ENCODE measurements at regions not wholly inside any gene's neighbourhood (a gene's known extent, or its start where the extent isn't known, plus 50 kb on each side); places are given as distances from the start of the nearest gene placed in this dataset.

DNA sequence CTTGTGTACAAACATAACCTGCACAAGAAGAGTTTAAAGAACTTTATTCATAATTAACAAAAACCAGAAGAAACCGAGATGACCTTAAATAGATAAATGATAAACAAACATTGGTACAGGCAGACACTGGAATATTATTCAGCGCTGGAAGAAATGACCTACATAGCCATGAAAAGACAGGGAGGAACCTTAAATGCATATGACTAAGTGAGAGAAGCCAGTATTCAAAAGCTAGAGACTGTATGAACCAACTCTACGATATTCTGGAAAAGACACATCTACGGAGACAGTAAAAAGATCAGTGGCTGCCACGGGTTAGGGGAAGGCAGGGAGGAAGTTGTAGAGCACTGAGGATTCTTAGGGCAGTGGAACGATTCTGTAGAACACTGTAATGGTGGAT is 333.8 kb upstream of the AKR1E2 start:
- Histone ChIP-seq H3K9me1 (ENCODE audit: control insufficient read depth, insufficient read depth, low read length) (no peaks in the 10 kb centered on the region), H3K4me3 (no peak overlapping the region), H3K9ac (ENCODE audit: insufficient read depth in 1 of 2, low read depth in 2 of 2, low read length in 2 of 2) (no peak overlapping the region), H3K36me3 (ENCODE audit: control insufficient read depth, insufficient read depth, low read length) (no peaks in the 10 kb centered on the region), H4K20me1 (replicated peaks; ENCODE audit: control insufficient read depth, insufficient read depth, low read length) (no peaks in the 10 kb centered on the region), H3K79me2 (ENCODE audit: control insufficient read depth, insufficient read depth, low read length) (no peaks in the 10 kb centered on the region), H3K4me2 (ENCODE audit: insufficient read depth, low read length) (no peak overlapping the region), H3K4me1 (replicated peaks in 1 of 2; ENCODE audit: control insufficient read depth in 2 of 2, insufficient read depth in 2 of 2, low read length in 2 of 2) (no peaks in the 10 kb centered on the region), H3K9me3 (replicated peaks; ENCODE audit: control insufficient read depth, insufficient read depth, low read depth, low read length) (no peaks in the 10 kb centered on the region), H3K27ac (ENCODE audit: extremely low read depth, low read depth, low read length) (no peak overlapping the region), H2AFZ (ENCODE audit: low read depth, low read length) (no peak overlapping the region), H3K27me3 (ENCODE audit: control insufficient read depth in 2 of 2, insufficient read depth in 2 of 2, low read length in 2 of 2) (no peaks in the 10 kb centered on the region; a peak in 1 of 5 replicates)
- no TSS peak for BruUV-seq (replicated peaks)
- FAIRE-seq (no peak), DNase-seq (ENCODE audit: extremely low read depth in 1 of 4, low spot score in 3 of 4) (no peak), ATAC-seq (no peak)
- under 1% methylated on average over 6 of the region's 6 CpGs for WGBS (ENCODE audit: insufficient coverage, low coverage, missing lambda C conversion rate)
- ChIA-PET CTCF (ENCODE audit: low intra/inter-chr PET ratio) (no interaction called here), POLR2A (no interaction called here)
- intact Hi-C loops (cut with micrococcal nuclease), result no loop called here
- in situ Hi-C loops (cut with MboI), result no loop called here
- TF ChIP-seq FOXP1 (CRISPR knock-in tag; IDR thresholded peaks at IDR 0.05) (no peak), ZNF780A (CRISPR knock-in tag; IDR thresholded peaks at IDR 0.05) (no peak), SMARCA5 (IDR thresholded peaks at IDR 0.05) (no peak), RAD21 (CRISPR knock-in tag; conservative IDR thresholded peaks at IDR 0.05 in 1 of 2, IDR thresholded peaks at IDR 0.05 in 1 of 2) (no peak), L3MBTL2 (IDR thresholded peaks at IDR 0.05) (no peak), PYGO2 (tag; IDR thresholded peaks at IDR 0.05) (no peak), EHMT2 (IDR thresholded peaks at IDR 0.05) (no peak), RUNX1 (IDR thresholded peaks at IDR 0.05; ENCODE audit: low read depth) (no peak), POLR2G (IDR thresholded peaks at IDR 0.05; ENCODE audit: low read depth, low read length) (no peak), MTA3 (IDR thresholded peaks at IDR 0.05; ENCODE audit: borderline replicate concordance) (no peak), CBX2 (IDR thresholded peaks at IDR 0.05; ENCODE audit: insufficient read depth, low read length, poor library complexity, severe bottlenecking) (no peak), GTF2F1 (IDR thresholded peaks at IDR 0.05; ENCODE audit: low read depth, low read length) (no peak)
- TF ChIP-seq, protein P1, sequence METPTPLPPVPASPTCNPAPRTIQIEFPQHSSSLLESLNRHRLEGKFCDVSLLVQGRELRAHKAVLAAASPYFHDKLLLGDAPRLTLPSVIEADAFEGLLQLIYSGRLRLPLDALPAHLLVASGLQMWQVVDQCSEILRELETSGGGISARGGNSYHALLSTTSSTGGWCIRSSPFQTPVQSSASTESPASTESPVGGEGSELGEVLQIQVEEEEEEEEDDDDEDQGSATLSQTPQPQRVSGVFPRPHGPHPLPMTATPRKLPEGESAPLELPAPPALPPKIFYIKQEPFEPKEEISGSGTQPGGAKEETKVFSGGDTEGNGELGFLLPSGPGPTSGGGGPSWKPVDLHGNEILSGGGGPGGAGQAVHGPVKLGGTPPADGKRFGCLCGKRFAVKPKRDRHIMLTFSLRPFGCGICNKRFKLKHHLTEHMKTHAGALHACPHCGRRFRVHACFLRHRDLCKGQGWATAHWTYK (CRISPR knock-in tag; IDR thresholded peaks at IDR 0.05), result no peak
- TF ChIP-seq, protein P2, sequence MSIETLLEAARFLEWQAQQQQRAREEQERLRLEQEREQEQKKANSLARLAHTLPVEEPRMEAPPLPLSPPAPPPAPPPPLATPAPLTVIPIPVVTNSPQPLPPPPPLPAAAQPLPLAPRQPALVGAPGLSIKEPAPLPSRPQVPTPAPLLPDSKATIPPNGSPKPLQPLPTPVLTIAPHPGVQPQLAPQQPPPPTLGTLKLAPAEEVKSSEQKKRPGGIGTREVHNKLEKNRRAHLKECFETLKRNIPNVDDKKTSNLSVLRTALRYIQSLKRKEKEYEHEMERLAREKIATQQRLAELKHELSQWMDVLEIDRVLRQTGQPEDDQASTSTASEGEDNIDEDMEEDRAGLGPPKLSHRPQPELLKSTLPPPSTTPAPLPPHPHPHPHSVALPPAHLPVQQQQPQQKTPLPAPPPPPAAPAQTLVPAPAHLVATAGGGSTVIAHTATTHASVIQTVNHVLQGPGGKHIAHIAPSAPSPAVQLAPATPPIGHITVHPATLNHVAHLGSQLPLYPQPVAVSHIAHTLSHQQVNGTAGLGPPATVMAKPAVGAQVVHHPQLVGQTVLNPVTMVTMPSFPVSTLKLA (conservative IDR thresholded peaks at IDR 0.05), result no peak
- TF ChIP-seq, protein P3, sequence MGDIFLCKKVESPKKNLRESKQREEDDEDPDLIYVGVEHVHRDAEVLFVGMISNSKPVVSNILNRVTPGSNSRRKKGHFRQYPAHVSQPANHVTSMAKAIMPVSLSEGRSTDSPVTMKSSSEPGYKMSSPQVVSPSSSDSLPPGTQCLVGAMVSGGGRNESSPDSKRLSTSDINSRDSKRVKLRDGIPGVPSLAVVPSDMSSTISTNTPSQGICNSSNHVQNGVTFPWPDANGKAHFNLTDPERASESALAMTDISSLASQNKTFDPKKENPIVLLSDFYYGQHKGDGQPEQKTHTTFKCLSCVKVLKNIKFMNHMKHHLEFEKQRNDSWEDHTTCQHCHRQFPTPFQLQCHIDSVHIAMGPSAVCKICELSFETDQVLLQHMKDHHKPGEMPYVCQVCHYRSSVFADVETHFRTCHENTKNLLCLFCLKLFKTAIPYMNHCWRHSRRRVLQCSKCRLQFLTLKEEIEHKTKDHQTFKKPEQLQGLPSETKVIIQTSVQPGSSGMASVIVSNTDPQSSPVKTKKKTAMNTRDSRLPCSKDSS (IDR thresholded peaks at IDR 0.05; ENCODE audit: low read depth, partially characterized antibody), result no peak
- TF ChIP-seq, protein P4, sequence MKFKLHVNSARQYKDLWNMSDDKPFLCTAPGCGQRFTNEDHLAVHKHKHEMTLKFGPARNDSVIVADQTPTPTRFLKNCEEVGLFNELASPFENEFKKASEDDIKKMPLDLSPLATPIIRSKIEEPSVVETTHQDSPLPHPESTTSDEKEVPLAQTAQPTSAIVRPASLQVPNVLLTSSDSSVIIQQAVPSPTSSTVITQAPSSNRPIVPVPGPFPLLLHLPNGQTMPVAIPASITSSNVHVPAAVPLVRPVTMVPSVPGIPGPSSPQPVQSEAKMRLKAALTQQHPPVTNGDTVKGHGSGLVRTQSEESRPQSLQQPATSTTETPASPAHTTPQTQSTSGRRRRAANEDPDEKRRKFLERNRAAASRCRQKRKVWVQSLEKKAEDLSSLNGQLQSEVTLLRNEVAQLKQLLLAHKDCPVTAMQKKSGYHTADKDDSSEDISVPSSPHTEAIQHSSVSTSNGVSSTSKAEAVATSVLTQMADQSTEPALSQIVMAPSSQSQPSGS (CRISPR knock-in tag; IDR thresholded peaks at IDR 0.05), result no peak
- TF ChIP-seq, protein P5, sequence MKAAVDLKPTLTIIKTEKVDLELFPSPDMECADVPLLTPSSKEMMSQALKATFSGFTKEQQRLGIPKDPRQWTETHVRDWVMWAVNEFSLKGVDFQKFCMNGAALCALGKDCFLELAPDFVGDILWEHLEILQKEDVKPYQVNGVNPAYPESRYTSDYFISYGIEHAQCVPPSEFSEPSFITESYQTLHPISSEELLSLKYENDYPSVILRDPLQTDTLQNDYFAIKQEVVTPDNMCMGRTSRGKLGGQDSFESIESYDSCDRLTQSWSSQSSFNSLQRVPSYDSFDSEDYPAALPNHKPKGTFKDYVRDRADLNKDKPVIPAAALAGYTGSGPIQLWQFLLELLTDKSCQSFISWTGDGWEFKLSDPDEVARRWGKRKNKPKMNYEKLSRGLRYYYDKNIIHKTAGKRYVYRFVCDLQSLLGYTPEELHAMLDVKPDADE (conservative IDR thresholded peaks at IDR 0.05; ENCODE audit: control insufficient read depth, low read depth, low read length), result no peak

Measured in K562 (cell line).